DOHH2 (cell line): ENCODE measurements at regions not wholly inside any gene's neighbourhood (a gene's known extent, or its start where the extent isn't known, plus 50 kb on each side); places are given as distances from the start of the nearest gene placed in this dataset.

Source experiments
- EZH2phosphoT487 ChIP-seq: fragments of 200-600 bp; sonication (generic); IDR thresholded peaks from 2 replicates; pipeline ENCODE4 v1.6.1; 2017; ENCODE audit warnings: borderline replicate concordance, mild to moderate bottlenecking, antibody characterized with exemption, low read length, moderate library complexity, mixed read lengths
- TF ChIP-seq, protein P1 (sequence below): fragments of 200-600 bp; sonication (generic); IDR thresholded peaks from one replicate; pipeline ENCODE4 v1.5.1; 2014; ENCODE audit warnings: antibody characterized with exemption, mild to moderate bottlenecking, low read depth, low read length; ENCODE audit not compliant: poor library complexity, severe bottlenecking

GRCh38 chr10:44199991-44200655 lies 184.8 kb downstream of the CXCL12 start:
- TF ChIP-seq, protein P1, sequence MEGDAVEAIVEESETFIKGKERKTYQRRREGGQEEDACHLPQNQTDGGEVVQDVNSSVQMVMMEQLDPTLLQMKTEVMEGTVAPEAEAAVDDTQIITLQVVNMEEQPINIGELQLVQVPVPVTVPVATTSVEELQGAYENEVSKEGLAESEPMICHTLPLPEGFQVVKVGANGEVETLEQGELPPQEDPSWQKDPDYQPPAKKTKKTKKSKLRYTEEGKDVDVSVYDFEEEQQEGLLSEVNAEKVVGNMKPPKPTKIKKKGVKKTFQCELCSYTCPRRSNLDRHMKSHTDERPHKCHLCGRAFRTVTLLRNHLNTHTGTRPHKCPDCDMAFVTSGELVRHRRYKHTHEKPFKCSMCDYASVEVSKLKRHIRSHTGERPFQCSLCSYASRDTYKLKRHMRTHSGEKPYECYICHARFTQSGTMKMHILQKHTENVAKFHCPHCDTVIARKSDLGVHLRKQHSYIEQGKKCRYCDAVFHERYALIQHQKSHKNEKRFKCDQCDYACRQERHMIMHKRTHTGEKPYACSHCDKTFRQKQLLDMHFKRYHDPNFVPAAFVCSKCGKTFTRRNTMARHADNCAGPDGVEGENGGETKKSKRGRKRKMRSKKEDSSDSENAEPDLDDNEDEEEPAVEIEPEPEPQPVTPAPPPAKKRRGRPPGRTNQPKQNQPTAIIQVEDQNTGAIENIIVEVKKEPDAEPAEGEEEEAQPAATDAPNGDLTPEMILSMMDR, result no peak
- no peak for TF ChIP-seq EZH2phosphoT487
